Activated naive CD8-positive, alpha-beta T cell treated with anti-CD3 and anti-CD28 coated beads, Interleukin-2, amount 10 ng/mL, durations not matched to agents 7 days and 5 days (primary cell): ENCODE measurements at regions not wholly inside any gene's neighbourhood (a gene's known extent, or its start where the extent isn't known, plus 50 kb on each side); places are given as distances from the start of the nearest gene placed in this dataset.

Experiments used
- ATAC-seq: fragments of 150-1000 bp; cut with Tn5 transposase; one replicate; pipeline ENCODE4 v1.10.0; 2021; ENCODE audit warnings: low read depth, moderate library complexity
- POLR2A ChIA-PET: fragments of 350-600 bp; sonication (Branson Sonifier 250); formaldehyde crosslinking; loops from one replicate; lab custom pipeline; 2021; ENCODE audit warnings: antibody characterized with exemption; lab: Charles Lee
- DNase-seq: peaks from one replicate; pipeline ENCODE4 v3.0.0; 2021
- H3K27ac Mint-ChIP-seq: one replicate; pipeline ENCODE4 v1.8.0; 2022; ENCODE audit warnings: mild to moderate bottlenecking, mixed read lengths
- H3K27me3 Mint-ChIP-seq: one replicate; pipeline ENCODE4 v1.8.0; 2022; ENCODE audit warnings: mild to moderate bottlenecking, moderate library complexity, mixed read lengths
- H3K36me3 Mint-ChIP-seq: one replicate; pipeline ENCODE4 v1.8.0; 2021; ENCODE audit warnings: mild to moderate bottlenecking, mixed read lengths
- H3K4me1 Mint-ChIP-seq: one replicate; pipeline ENCODE4 v1.8.0; 2021; ENCODE audit warnings: mixed read lengths
- H3K4me3 Mint-ChIP-seq: one replicate; pipeline ENCODE4 v1.8.0; 2022; ENCODE audit warnings: mild to moderate bottlenecking, moderate library complexity, mixed read lengths
- H3K9me3 Mint-ChIP-seq: one replicate; pipeline ENCODE4 v1.8.0; 2021; ENCODE audit warnings: mixed read lengths

GRCh38 chr2:52959801-52960200 lies 807.8 kb upstream of the CHAC2 start:
- Mint-ChIP-seq H3K4me3 (no peak overlapping the region), H3K9me3 (peaks cover 7% of the 10 kb centered on the region), H3K36me3 (no peaks in the 10 kb centered on the region), H3K27ac (no peak overlapping the region), H3K4me1 (no peaks in the 10 kb centered on the region), H3K27me3 (no peaks in the 10 kb centered on the region)
- ATAC-seq (no peak), DNase-seq (no peak)
- POLR2A ChIA-PET = no interaction called here

DNA sequence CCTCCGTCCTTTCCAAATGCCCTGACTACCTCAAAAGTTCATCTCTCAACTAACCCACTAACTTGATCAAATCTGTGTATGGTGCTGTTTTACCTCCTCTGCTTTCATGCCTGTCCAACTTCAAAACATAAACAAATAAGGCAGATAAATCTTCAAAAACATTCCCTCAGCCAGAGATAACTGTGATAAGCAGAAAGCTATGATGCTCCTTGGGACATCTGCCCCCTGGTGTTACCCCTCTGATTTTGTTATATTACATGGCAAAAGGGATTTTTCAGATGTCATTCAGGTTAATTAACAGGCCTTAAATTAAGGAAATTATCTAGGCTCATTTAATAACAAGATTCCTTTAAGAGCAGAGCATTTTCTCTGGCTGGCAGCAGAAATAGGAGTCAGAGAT lies 810.8 kb upstream of the CHAC2 start:
- no peaks in the 10 kb centered on the region for H3K4me1 Mint-ChIP-seq
- H3K36me3 Mint-ChIP-seq = no peaks in the 10 kb centered on the region
- POLR2A ChIA-PET = no interaction called here

DNA sequence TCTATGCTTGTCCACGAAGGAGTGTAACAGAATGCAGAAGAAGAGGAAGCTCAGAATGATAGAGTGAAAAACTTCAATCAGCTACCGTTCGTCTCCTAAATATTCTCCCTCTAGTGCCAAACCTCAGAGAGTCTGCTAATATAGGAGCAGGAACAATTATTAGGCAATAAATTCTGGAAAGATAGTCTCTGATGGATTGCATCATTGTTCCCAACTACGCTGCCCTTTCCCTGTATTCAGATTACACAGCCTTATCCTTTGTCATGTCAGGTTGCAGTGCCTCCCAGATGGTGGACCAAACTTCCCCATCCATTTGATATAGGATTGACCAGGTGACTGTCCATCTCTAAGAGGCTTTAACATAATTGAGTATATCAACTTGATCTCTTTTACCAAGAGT lies 811.5 kb upstream of the CHAC2 start:
- no peak overlapping the region for H3K4me3 Mint-ChIP-seq
- ATAC-seq (no peak), DNase-seq (no peak)
- H3K27me3 Mint-ChIP-seq = no peaks in the 10 kb centered on the region
- no peaks in the 10 kb centered on the region for H3K4me1 Mint-ChIP-seq
- H3K9me3 Mint-ChIP-seq = peaks cover 5% of the 10 kb centered on the region
- no peaks in the 10 kb centered on the region for H3K36me3 Mint-ChIP-seq
- POLR2A ChIA-PET = no interaction called here
- H3K27ac Mint-ChIP-seq = no peak overlapping the region

More for the DNA sequence above, 810.8 kb upstream of the CHAC2 start:
- no peak overlapping the region for H3K4me3 Mint-ChIP-seq
- H3K27ac Mint-ChIP-seq = no peak overlapping the region
- DNase-seq (no peak), ATAC-seq (no peak)
- H3K9me3 Mint-ChIP-seq = peaks cover 5% of the 10 kb centered on the region
- H3K27me3 Mint-ChIP-seq = no peaks in the 10 kb centered on the region

DNA sequence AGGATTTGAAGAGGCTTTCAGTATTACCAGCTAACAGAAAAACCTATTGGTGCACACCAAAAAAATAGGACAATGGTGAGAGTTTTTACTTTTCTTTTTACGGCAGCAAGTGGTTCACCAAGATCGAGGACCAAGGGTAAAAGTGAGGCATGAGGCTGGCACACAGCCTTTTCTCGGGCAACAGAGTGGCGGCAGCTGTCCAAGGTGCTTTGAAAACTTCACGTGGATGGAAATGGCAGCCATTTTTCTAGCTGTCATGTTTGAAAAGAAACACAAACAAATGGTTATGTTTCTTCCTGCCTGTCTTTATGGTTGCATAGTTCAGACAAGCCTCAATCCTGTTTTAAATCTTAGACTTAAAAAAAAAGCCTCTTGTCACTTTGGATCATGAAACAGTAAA lies 812.5 kb upstream of the CHAC2 start:
- Mint-ChIP-seq H3K9me3 (peaks cover 8% of the 10 kb centered on the region), H3K4me3 (no peak overlapping the region), H3K36me3 (no peaks in the 10 kb centered on the region), H3K27ac (no peak overlapping the region), H3K4me1 (no peaks in the 10 kb centered on the region), H3K27me3 (no peaks in the 10 kb centered on the region)
- POLR2A ChIA-PET = no interaction called here
- no peak for ATAC-seq
- DNase-seq = no peak

DNA sequence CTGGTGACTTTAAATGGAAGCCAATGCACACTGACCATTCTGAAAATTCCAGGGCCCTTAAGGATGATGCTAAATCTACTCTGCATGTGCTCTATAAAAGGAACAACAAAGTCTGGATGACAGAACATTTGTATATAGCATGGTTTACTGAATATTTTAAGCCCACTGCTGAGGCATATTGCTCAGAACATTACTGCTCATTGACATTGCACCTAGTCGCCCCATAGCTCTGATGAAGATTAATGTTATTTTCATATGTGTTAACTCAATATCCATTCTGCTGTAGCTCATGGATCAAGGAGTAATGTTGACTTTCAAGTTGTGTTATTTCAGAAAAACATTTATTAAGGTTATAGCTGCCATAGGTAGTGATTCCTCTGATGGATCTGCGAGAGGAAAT lies 827.5 kb upstream of the CHAC2 start:
- H3K4me3 Mint-ChIP-seq = no peak overlapping the region
- POLR2A ChIA-PET = no interaction called here
- no peak overlapping the region for H3K27ac Mint-ChIP-seq
- H3K4me1 Mint-ChIP-seq = peaks cover 4% of the 10 kb centered on the region
- no peaks in the 10 kb centered on the region for H3K36me3 Mint-ChIP-seq
- no peak for DNase-seq
- no peaks in the 10 kb centered on the region for H3K9me3 Mint-ChIP-seq
- no peaks in the 10 kb centered on the region for H3K27me3 Mint-ChIP-seq
- ATAC-seq = no peak

DNA sequence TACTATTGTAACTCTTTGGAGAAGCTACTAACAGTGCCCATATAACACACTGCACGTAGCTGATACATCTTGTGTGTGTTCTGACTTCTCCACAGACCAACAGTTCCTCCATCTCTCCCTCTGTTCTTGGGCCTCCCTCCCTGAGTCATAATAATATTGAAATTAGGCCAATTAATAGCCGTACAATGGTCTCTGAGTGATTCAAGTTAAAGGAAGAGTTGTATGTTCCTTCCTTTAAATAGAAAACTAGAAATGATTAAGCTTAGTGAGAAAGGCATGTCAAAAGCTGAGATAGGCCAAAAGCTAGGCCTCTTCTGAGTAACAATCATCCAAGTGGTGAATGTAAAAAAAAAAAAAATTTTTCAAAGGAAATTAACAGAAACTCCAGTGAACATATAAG lies 828.4 kb upstream of the CHAC2 start:
- ATAC-seq = no peak
- Mint-ChIP-seq H3K36me3 (no peaks in the 10 kb centered on the region), H3K4me1 (peaks cover 4% of the 10 kb centered on the region), H3K27ac (no peak overlapping the region), H3K9me3 (no peaks in the 10 kb centered on the region), H3K27me3 (no peaks in the 10 kb centered on the region), H3K4me3 (no peak overlapping the region)
- POLR2A ChIA-PET = no interaction called here
- no peak for DNase-seq

- Mint-ChIP-seq H3K36me3 (no peaks in the 10 kb centered on the region), H3K4me3 (no peak overlapping the region), H3K27me3 (no peaks in the 10 kb centered on the region), H3K4me1 (peaks cover 4% of the 10 kb centered on the region), H3K27ac (no peak overlapping the region), H3K9me3 (no peaks in the 10 kb centered on the region)
- DNase-seq (no peak), ATAC-seq (no peak)
- POLR2A ChIA-PET = no interaction called here
These were observed 831.6 kb upstream of the CHAC2 start for GRCh38 chr2:52936029-52936428.

DNA sequence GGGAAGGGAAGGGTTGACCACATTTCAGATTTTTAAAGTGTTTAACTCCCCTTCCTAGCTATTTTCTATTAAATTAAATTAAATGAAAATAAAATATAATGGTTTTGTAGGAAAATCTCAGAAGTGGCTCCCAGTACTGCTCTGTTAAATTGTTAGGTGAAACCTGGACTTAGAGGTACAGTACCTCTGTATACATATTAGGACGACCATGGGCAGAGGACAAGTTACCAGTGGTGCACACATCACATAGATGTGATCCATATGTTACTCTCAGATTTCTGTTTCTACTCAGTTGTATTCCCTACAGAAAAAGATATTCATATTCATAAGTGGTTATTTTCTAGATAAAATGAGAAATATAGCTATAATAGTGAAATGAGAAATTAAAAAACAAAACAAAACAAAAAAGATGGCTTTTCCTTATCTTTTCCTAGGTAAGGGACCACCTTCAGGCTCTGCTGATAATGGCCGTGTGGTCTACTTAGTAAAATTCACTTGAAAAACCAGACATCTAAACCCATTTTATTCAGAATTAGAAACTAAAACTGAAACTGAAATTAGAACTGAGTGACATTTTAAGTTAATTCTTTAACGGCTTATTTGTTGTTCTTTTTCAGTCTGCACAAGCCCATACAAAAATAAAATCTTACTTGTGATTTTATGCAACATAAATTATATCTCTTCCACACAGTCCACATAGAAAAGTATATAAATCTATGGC lies 832.5 kb upstream of the CHAC2 start:
- Mint-ChIP-seq H3K27me3 (no peaks in the 10 kb centered on the region), H3K36me3 (no peaks in the 10 kb centered on the region), H3K4me1 (peaks cover 4% of the 10 kb centered on the region), H3K4me3 (peak overlapping the region; percentile 37), H3K27ac (no peak overlapping the region), H3K9me3 (peaks cover 3% of the 10 kb centered on the region)
- ATAC-seq (no peak), DNase-seq (no peak)
- POLR2A ChIA-PET = no interaction called here

DNA sequence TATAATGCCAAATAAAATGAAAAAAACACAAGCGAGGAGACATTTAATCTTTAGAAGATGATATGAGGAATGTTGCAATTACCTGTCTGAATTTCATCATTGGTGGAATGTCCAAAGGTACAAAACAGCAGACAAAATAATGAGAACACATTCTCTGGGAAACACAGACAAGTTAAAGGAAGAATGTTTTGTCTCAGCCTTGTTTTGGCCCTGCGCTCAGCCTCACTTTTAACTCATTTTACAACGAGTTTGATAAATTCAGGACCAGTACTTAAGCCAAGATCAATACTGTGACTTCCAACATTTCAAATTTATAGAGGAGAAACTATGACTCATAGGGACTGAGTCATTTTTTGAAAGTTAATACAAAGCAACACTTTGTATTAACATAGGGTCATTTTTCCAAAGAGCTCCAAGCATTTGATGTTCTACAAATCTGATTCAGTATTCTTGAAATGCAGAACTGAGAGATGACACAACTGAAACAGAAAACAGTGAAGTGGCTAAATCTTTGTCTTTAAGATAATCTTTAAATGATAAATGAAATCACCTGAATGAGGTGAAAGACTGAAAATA lies 833.2 kb upstream of the CHAC2 start:
- no peak overlapping the region for H3K4me3 Mint-ChIP-seq

GRCh38 chr2:52933878-52934277 lies 833.7 kb upstream of the CHAC2 start:
- POLR2A ChIA-PET = no interaction called here
- DNase-seq (no peak), ATAC-seq (no peak)
- Mint-ChIP-seq H3K9me3 (peaks cover 3% of the 10 kb centered on the region), H3K27ac (no peak overlapping the region), H3K4me3 (no peak overlapping the region), H3K4me1 (peaks cover 4% of the 10 kb centered on the region), H3K36me3 (no peaks in the 10 kb centered on the region), H3K27me3 (no peaks in the 10 kb centered on the region)

More for the DNA sequence above, 833.2 kb upstream of the CHAC2 start:
- Mint-ChIP-seq H3K36me3 (no peaks in the 10 kb centered on the region), H3K27ac (no peak overlapping the region), H3K4me1 (peaks cover 4% of the 10 kb centered on the region), H3K9me3 (peaks cover 3% of the 10 kb centered on the region), H3K27me3 (no peaks in the 10 kb centered on the region)
- no peak for ATAC-seq
- POLR2A ChIA-PET = no interaction called here
- no peak for DNase-seq

DNA sequence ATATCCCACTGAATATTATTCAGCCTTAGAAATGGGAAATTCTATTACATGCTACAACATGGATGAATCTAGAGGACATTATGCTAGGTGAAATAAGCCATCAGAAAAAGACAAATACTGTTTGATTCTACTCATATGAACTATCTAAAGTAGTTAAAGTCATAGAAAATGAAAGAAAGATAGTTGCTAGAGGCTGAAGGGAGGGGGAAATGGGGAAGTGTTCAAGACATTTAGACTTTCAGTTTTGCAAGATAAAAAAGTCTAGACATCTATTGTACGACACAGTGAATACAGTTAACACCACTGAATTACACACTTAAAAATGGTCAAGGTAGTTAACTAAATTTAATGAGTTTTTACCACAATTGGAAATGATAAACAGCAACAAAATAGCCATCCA lies 835.9 kb upstream of the CHAC2 start:
- Mint-ChIP-seq H3K27me3 (no peaks in the 10 kb centered on the region), H3K27ac (no peak overlapping the region), H3K9me3 (peaks cover 3% of the 10 kb centered on the region), H3K36me3 (no peaks in the 10 kb centered on the region), H3K4me1 (peaks cover 4% of the 10 kb centered on the region), H3K4me3 (no peak overlapping the region)
- ATAC-seq (no peak), DNase-seq (no peak)
- POLR2A ChIA-PET = no interaction called here

DNA sequence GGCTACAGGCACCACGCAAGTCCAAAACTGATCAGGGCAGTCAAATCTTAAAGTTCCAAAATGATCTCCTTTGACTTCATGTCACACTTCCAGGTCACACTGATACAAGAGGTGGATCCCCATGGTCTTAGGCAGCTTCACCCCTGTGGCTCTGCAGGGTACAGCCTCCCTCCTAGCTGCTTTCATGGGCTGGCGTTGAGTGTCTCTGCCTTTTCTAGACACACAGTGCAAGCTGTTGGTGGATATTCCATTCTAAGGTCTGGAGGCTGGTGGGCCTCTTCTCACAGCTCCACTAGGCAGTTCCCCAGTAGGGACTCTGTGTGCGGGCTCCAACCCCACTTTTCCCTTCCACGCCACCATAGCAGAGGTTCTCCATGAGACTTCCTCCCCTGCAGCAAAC lies 838.2 kb upstream of the CHAC2 start:
- Mint-ChIP-seq H3K27me3 (no peaks in the 10 kb centered on the region), H3K9me3 (peaks cover 3% of the 10 kb centered on the region), H3K27ac (no peak overlapping the region), H3K36me3 (no peaks in the 10 kb centered on the region), H3K4me3 (no peak overlapping the region), H3K4me1 (no peaks in the 10 kb centered on the region)
- ATAC-seq = no peak
- POLR2A ChIA-PET = no interaction called here
- DNase-seq = no peak

- peaks cover 1% of the 10 kb centered on the region for H3K9me3 Mint-ChIP-seq
- POLR2A ChIA-PET = no interaction called here
- H3K4me1 Mint-ChIP-seq = no peaks in the 10 kb centered on the region
- DNase-seq (no peak), ATAC-seq (no peak)
- no peak overlapping the region for H3K4me3 Mint-ChIP-seq
- no peaks in the 10 kb centered on the region for H3K36me3 Mint-ChIP-seq
- no peak overlapping the region for H3K27ac Mint-ChIP-seq
- H3K27me3 Mint-ChIP-seq = no peaks in the 10 kb centered on the region
These were observed 847.9 kb upstream of the CHAC2 start for GRCh38 chr2:52919673-52920072.

DNA sequence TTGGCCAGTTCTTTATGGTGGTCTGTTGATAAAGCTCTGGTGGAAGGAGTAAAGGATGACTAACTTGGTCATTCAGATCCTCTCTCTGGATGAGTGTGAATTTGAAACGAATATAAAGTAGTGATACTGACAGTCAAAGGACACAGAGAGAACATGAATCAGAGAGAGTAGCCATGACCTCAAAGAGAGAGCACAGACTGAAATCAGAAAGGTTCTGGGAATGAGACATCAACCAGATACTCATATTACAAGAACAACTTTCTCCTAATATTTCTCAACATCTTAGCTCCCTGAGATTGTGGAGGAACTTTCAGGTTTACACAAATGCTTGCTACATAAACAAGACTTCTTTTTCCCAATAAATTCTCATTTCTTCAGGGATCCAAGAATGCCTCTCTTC lies 849.1 kb upstream of the CHAC2 start:
- H3K4me1 Mint-ChIP-seq = no peaks in the 10 kb centered on the region
- no peak for ATAC-seq
- POLR2A ChIA-PET = no interaction called here

More for the DNA sequence above, 849.1 kb upstream of the CHAC2 start:
- no peak for DNase-seq
- no peaks in the 10 kb centered on the region for H3K36me3 Mint-ChIP-seq
- peaks cover 1% of the 10 kb centered on the region for H3K9me3 Mint-ChIP-seq
- H3K27ac Mint-ChIP-seq = no peak overlapping the region
- no peak overlapping the region for H3K4me3 Mint-ChIP-seq
- H3K27me3 Mint-ChIP-seq = no peaks in the 10 kb centered on the region
